GM12873 (cell line): ENCODE measurements at regions not wholly inside any gene's neighbourhood (a gene's known extent, or its start where the extent isn't known, plus 50 kb on each side); places are given as distances from the start of the nearest gene placed in this dataset.

Experiments
- TF ChIP-seq, protein P1 (sequence below): IDR thresholded peaks from 2 replicates; pipeline ENCODE4 v1.5.1; 2012; ENCODE audit warnings: low read depth, mild to moderate bottlenecking, moderate library complexity, low read length, control low read depth; ENCODE audit not compliant: insufficient read depth; ENCODE audit errors: missing control alignments

DNA sequence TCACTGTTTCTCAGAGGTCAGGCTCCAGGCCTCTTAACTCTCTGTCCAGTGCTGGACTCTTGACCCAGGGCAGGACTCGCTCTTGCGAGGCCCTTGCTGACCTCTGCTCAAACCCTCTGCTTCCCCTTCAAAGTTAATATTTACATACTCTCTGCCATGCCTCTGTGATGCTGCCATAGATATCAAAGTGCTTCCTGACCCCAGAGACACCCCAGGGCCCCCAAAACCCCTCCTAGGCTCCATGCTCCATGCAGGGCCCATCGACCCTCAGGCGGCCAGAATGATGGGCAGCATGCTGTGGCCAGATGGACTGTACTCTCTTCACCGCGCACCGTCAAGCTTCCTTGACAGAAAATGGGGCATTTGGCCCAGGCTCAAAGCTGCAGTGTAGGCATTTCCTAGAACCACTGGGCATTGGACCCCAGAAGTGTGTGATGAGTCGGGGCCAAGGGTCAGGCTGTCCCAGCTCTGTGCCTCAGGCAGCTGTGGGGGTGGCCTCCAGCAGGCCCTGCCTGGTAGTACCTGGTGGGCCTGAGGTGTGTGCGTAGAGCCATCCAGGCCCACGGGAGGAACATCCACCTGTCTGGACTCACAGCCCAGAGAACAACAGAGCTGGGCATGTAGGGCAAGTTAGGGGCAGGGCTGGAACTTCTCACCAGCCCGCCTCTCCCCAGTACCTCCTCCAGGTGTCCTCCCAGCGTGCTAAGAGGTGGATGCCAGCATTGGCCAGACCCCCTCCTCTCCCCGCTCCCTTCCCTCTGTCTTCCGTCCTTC lies 142.8 kb downstream of the VEGFA start:
- TF ChIP-seq, protein P1, sequence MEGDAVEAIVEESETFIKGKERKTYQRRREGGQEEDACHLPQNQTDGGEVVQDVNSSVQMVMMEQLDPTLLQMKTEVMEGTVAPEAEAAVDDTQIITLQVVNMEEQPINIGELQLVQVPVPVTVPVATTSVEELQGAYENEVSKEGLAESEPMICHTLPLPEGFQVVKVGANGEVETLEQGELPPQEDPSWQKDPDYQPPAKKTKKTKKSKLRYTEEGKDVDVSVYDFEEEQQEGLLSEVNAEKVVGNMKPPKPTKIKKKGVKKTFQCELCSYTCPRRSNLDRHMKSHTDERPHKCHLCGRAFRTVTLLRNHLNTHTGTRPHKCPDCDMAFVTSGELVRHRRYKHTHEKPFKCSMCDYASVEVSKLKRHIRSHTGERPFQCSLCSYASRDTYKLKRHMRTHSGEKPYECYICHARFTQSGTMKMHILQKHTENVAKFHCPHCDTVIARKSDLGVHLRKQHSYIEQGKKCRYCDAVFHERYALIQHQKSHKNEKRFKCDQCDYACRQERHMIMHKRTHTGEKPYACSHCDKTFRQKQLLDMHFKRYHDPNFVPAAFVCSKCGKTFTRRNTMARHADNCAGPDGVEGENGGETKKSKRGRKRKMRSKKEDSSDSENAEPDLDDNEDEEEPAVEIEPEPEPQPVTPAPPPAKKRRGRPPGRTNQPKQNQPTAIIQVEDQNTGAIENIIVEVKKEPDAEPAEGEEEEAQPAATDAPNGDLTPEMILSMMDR: no peak

DNA sequence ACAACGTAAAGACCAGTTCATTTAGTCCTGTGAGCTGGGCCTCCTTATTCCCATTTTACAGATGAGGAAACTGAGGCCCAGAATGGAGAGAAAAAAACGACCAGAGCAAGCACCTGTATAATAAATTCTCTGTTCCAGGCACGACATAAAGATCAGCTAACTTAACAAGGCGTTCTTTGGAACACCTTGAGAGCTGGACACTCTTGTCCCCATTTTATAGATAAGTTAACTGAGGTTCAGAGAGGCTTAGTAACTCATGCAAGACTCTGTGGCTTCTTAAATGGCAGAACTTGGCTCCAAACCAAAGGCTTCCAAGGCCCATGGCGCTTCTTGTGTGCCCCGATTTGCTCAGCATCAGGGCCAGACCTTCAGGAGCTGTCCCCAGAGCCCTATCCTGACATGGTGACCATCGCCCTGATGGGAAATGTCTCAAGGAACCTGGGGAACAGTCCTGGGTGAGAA lies 142.1 kb downstream of the VEGFA start:
- TF ChIP-seq, protein P1: no peak

DNA sequence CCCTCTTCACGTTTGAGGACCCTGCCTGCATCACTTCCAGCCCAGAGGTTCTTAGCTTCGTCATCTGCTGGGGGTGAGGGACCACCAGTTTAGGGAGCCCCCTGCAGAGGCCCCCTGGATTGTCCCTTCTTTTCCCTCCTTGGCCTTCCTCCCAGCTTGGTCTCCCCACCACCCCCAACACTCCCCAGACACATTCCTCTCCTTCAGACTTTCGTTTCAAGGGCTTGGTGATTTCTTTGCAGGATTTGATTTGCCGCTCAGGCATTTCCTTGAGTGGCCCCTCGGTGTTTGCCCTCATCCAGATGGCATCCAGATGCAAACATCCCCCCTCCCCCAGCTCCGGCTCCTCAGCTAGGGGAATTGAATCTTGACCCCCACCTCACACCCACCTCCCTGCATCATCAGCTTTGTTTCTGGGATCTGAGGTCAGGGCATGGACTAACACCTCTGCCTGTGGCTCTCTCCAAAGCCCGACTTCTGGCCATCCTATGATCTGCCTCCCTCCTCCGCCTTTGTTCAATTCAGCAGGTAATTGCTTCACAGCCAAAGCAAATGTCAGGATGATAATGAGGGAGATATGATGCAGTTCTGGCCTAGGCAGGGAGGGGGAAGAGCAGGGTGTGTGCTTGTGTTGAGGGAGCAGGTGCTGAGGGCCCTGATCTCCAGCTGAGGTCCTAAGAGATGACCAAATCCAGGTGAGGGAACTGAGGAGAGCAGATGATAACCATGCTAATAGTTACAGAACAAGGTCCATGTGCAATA lies 141.5 kb downstream of the VEGFA start:
- TF ChIP-seq, protein P1: no peak

DNA sequence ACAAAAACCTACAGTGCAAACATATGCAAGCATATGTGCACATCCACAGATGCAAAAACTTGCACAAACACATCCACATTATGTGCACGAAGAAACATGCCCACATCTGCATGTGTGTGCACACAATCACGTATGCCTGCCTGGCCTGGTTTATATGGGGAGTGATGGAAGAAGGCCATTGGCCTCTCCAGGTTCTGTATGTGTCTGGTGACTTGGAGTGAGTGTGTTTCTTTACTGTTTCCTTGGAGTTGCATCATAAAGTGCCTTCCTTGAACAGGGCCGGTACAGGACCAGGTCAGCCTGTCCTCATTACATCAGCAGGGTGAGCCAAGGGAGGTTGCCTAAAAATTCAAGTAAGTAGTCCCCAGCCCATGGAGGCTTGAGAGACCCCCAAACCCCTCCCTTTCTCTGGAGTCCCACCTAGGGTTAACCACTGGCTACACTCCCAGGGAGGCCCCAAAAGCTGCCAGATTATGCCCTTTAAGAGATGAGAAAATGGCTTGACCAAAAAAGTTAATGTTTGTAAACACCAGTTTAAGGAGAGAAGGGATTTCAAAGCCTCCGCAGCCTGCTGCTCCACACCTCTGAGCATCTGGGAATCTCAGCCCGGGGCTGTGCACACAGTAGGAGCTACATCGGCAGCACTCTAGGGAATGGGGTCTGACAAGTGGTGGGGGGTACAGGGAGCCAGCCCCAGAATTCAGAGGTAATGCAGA lies 140.8 kb downstream of the VEGFA start:
- TF ChIP-seq, protein P1: no peak

DNA sequence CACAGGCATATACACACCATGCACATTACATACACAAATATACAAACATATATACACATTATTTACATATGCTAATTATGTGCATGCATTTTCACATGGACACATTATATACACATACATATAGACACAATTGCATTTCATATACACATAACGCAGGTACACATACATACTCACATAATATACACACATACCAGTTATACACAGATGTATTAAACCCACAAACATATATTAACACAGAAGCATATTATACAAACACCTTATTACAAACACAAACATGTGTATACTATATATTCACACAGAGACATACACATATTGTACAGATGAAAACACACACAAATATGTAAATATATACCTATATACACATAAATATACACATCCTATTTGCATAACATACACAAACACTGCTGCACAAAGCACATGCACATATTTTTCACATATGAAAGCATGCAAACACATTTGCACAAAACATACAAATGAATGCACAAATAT lies 140.2 kb downstream of the VEGFA start:
- TF ChIP-seq, protein P1: no peak

DNA sequence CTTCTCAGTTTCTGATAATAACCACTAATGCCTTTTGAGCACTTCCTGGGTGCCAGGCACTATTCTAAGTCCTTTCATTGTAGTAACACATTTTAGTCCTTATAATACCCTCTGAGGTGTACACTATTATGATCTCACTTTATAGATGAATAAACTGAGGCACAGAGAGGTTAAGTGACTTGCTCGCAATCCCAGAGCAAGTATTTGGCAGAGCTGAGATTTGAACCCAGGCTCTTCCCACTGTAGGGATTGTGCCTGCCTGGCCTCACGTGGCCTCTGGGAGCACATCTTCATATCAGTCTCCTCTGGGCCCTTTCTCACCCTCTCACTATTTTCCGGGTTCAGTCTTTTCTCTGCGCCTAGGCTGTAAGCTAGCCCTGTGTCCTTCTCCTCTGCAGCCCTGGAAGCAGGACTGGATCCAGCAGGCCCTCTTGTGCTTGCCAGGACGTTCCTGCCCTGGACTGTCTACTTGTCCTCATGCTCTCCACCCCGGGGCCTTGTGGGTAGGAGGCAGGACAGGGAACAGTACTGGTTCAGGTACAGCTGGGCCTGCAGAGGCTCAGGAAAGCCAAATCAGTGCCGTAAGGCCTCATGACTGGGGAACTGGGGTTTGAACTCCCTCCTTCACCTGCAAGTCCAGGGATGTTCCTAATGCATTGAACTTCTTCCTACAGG lies 139.6 kb downstream of the VEGFA start:
- TF ChIP-seq, protein P1: no peak
